Activated CD4-positive, alpha-beta T cell treated with anti-CD3 and anti-CD28 coated beads for 36 hours (primary cell): ENCODE measurements at regions not wholly inside any gene's neighbourhood (a gene's known extent, or its start where the extent isn't known, plus 50 kb on each side); places are given as distances from the start of the nearest gene placed in this dataset.

Experiments
- ATAC-seq: fragments of 200-7000 bp; cut with Tn5 transposase; one replicate; pipeline ENCODE4 v1.10.0; 2021; ENCODE audit warnings: mild to moderate bottlenecking, moderate library complexity
- CTCF ChIA-PET: fragments of 350-600 bp; sonication (Branson Sonifier 250); formaldehyde crosslinking; loops from one replicate; lab custom pipeline; 2021; ENCODE audit warnings: antibody characterized with exemption; lab: Charles Lee
- POLR2A ChIA-PET: fragments of 350-600 bp; sonication (Branson Sonifier 250); formaldehyde crosslinking; loops from one replicate; lab custom pipeline; 2021; ENCODE audit warnings: antibody characterized with exemption, inconsistent platforms; lab: Charles Lee
- DNase-seq: peaks from one replicate; pipeline ENCODE4 v3.0.0-alpha.2; 2020
- H3K27ac Mint-ChIP-seq: one replicate; pipeline ENCODE4 v1.8.0; 2021; ENCODE audit warnings: mixed read lengths
- H3K27me3 Mint-ChIP-seq: one replicate; pipeline ENCODE4 v1.8.0; 2021; ENCODE audit warnings: mixed read lengths
- H3K36me3 Mint-ChIP-seq: one replicate; pipeline ENCODE4 v1.8.0; 2021; ENCODE audit warnings: low read depth, mixed read lengths
- H3K4me1 Mint-ChIP-seq: one replicate; pipeline ENCODE4 v1.8.0; 2021; ENCODE audit warnings: mixed read lengths
- H3K4me3 Mint-ChIP-seq: one replicate; pipeline ENCODE4 v1.8.0; 2021; ENCODE audit warnings: mild to moderate bottlenecking, moderate library complexity, mixed read lengths
- H3K9me3 Mint-ChIP-seq: one replicate; pipeline ENCODE4 v1.8.0; 2021; ENCODE audit warnings: low read depth, mixed read lengths
- intact Hi-C, 2 experiments: fragments of 100-400 bp; cut with DNase I in 1 of 2; cut with micrococcal nuclease in 1 of 2; formaldehyde crosslinking; loops; one replicate each; pipeline versions ENCODE4 v1.14.2 to v1.15.1; 2022 to 2024; cut with DNase I, micrococcal nuclease

DNA sequence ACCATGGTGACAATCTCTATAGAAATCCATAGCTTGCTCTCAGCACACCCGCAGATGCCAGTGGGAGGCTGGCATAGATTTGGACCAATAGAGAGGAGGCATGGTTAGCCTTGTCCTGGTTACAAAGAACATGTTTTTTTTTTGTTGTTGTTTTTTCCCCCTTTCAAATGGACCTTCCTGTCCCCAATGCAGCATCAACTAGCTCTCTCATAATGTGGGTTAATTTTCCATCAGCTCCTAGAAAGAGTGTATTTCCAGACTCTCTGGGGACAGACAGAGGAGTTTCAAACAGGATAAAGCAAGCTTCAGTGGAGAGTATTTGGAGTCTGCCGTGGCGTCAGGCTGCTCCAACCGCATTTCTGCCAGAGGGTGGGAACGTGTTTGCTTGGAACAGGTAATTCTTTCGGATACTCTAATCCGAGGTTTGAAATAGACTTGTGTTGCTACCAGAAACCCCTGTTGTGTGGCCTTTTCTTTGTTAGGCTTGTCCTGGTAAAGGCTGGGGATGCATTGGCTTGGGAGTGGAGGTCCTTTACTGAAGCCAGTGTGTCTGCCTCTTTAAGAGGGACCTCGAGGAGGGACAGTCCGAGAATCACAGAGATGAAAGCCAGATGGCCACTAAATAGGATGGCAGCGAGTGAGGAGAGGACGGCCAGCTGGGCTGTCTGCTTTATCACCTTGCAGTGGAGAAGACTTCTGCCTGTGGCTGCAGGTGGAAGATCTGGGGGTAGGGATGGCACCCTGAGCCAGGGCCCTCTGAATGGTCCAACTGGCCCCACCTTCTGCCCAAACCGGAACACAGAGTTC lies 130.5 kb upstream of the CPEB4 start:
- DNase-seq (no peak), ATAC-seq (no peak)
- Mint-ChIP-seq H3K4me1 (no peaks in the 10 kb centered on the region), H3K36me3 (no peaks in the 10 kb centered on the region), H3K27me3 (no peaks in the 10 kb centered on the region), H3K9me3 (no peaks in the 10 kb centered on the region), H3K27ac (no peak overlapping the region), H3K4me3 (no peak overlapping the region)
- POLR2A ChIA-PET: no interaction called here
- intact Hi-C loops: no loop called here
- CTCF ChIA-PET: no interaction called here

DNA sequence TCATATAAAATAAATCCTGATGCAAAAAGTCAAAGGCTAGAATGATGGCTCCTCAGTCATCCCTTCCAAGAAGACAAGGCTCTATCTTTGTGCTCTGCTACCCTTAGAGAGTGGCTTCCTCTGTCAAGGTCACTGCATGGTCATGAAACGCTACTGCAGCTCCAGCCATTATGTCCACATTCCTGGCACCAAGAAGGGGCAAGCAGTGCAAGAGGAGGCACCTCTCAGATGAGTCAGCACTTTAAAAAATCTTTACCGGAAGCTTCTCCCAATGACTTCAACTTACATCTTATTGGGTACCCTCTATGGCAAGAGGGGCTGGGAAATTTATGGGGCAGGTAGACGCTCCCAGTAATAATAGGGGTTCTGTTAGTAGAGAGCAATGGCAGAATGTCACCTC lies 129.5 kb upstream of the CPEB4 start:
- H3K4me3 Mint-ChIP-seq: no peak overlapping the region
- ATAC-seq (no peak), DNase-seq (no peak)
- no peaks in the 10 kb centered on the region for H3K4me1 Mint-ChIP-seq
- no peaks in the 10 kb centered on the region for H3K36me3 Mint-ChIP-seq
- no peaks in the 10 kb centered on the region for H3K27me3 Mint-ChIP-seq
- ChIA-PET POLR2A (no interaction called here), CTCF (no interaction called here)
- H3K27ac Mint-ChIP-seq: no peak overlapping the region
- H3K9me3 Mint-ChIP-seq: no peaks in the 10 kb centered on the region
- intact Hi-C loops: no loop called here

GRCh38 chr5:173759691-173760090 lies 128.5 kb upstream of the CPEB4 start:
- CTCF ChIA-PET: no interaction called here
- Mint-ChIP-seq H3K4me1 (no peaks in the 10 kb centered on the region), H3K9me3 (no peaks in the 10 kb centered on the region), H3K4me3 (no peak overlapping the region), H3K27me3 (no peaks in the 10 kb centered on the region), H3K27ac (no peak overlapping the region), H3K36me3 (no peaks in the 10 kb centered on the region)
- ATAC-seq: no peak
- intact Hi-C loops: loop anchor here in 1 of 2 experiments (10.0 kb wide), 1 partner anchor 215 kb away; no protein-coding TSS in a partner anchor
- POLR2A ChIA-PET: no interaction called here
- DNase-seq: no peak

DNA sequence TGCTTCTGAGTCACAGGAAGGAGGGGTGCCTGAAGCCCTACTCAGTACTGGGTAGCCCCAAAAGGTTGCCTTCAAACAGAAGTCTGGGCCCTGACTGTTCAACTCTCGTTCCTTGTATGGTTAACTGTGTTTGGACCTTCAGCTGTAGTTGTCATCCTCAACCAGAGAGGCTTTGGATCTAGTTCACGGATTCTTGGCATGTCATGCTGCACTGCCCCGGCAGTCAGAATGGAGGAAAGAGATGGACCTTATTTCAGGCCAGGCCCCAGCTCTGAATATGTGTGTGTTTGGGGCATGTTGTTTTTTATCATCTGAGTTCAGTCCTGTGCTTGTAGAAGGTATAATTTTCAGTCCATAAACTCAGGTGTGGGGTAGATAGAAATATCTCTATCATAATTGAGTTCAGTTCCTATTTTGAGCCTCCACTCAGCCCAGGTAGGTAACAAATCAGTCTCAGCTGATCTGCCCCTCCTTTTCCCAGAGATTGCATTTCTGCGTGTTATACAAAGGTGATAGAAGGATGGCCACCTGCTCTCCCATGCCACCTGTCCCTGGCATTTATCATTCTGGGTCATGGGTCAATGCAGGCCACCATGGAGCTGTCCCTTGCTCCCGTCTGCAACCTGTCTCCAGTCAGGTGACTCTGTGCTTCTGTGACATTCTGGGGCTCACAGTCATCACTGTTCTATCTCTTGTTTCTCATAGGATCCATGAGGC lies 127.5 kb upstream of the CPEB4 start:
- H3K27me3 Mint-ChIP-seq: no peaks in the 10 kb centered on the region
- H3K4me1 Mint-ChIP-seq: no peaks in the 10 kb centered on the region
- no peak overlapping the region for H3K4me3 Mint-ChIP-seq
- ATAC-seq (no peak), DNase-seq (no peak)
- CTCF ChIA-PET: interaction anchor here (0.6 kb wide), 1 partner anchor 11 kb away, joined by 3 read pairs; no protein-coding TSS in a partner anchor
- intact Hi-C loops: loop anchor here in 1 of 2 experiments (10.0 kb wide), 1 partner anchor 214 kb away; no protein-coding TSS in a partner anchor
- H3K27ac Mint-ChIP-seq: no peak overlapping the region
- POLR2A ChIA-PET: no interaction called here
- no peaks in the 10 kb centered on the region for H3K9me3 Mint-ChIP-seq
- H3K36me3 Mint-ChIP-seq: no peaks in the 10 kb centered on the region

- POLR2A ChIA-PET: no interaction called here
- ATAC-seq (no peak), DNase-seq (no peak)
- Mint-ChIP-seq H3K9me3 (no peaks in the 10 kb centered on the region), H3K4me3 (no peak overlapping the region), H3K4me1 (no peaks in the 10 kb centered on the region), H3K36me3 (no peaks in the 10 kb centered on the region), H3K27ac (no peak overlapping the region), H3K27me3 (no peaks in the 10 kb centered on the region)
- intact Hi-C loops: loop anchor here in 1 of 2 experiments (10.0 kb wide), 1 partner anchor 214 kb away; no protein-coding TSS in a partner anchor
- CTCF ChIA-PET: interaction anchor here (0.6 kb wide), 1 partner anchor 10 kb away, joined by 3 read pairs; no protein-coding TSS in a partner anchor
Observed at GRCh38 chr5:173761178-173761513, 127.0 kb upstream of the CPEB4 start.

DNA sequence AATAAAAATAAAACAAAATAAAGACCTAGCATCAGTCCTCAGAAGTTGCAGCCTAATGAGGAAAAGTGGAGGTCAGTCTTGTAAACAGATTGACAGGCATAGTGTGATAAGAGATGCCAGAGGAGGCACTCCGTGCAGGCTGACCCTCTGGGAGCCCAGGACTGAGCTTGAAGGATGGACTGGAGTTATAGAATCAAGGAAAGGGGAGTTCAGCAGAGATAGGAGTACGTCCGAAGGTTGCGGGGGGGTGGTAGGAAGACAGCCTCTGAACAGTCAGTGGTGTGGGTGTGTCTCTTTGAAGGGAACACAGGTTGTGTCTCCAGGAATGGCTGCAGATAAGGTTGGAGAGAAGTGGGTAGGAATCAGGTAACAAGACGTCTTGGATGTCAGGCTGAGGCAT lies 126.1 kb upstream of the CPEB4 start:
- no peak overlapping the region for H3K4me3 Mint-ChIP-seq

DNA sequence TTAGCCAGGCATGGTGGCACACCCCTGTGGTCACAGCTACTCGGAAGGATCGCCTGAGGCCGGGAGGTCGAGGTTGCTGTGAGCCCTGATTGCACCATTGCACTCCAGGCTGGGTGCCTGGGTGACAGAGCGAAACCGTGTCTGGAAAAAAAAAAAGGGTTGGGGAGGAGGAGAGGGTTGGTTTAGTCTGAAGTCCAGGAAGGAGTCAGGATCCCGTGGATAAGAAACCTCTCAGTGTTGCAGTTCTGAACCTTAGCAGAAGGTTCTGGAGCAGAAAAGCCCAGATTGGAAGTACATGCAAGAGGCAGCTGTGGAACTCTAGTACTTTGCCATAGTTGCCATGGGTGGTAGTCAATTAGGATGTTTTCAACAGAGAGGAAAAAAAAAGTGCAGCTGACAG lies 125.2 kb upstream of the CPEB4 start:
- intact Hi-C loops: loop anchor here in 1 of 2 experiments (10.0 kb wide), 1 partner anchor 212 kb away; no protein-coding TSS in a partner anchor
- Mint-ChIP-seq H3K4me3 (no peak overlapping the region), H3K4me1 (no peaks in the 10 kb centered on the region), H3K27ac (no peak overlapping the region), H3K27me3 (no peaks in the 10 kb centered on the region), H3K9me3 (no peaks in the 10 kb centered on the region), H3K36me3 (no peaks in the 10 kb centered on the region)
- no peak for ATAC-seq
- CTCF ChIA-PET: interaction anchor here (0.8 kb wide), 1 partner anchor 217 kb away, joined by 4 read pairs; no protein-coding TSS in a partner anchor
- DNase-seq: no peak
- POLR2A ChIA-PET: no interaction called here

More for the DNA sequence above, 126.1 kb upstream of the CPEB4 start:
- POLR2A ChIA-PET: no interaction called here
- no peaks in the 10 kb centered on the region for H3K9me3 Mint-ChIP-seq
- ATAC-seq (no peak), DNase-seq (no peak)
- intact Hi-C loops: loop anchor here in 1 of 2 experiments (10.0 kb wide), 1 partner anchor 213 kb away; no protein-coding TSS in a partner anchor
- no peak overlapping the region for H3K27ac Mint-ChIP-seq
- CTCF ChIA-PET: interaction anchor here (0.8 kb wide), 1 partner anchor 217 kb away, joined by 4 read pairs; no protein-coding TSS in a partner anchor
- no peaks in the 10 kb centered on the region for H3K27me3 Mint-ChIP-seq
- no peaks in the 10 kb centered on the region for H3K4me1 Mint-ChIP-seq
- no peaks in the 10 kb centered on the region for H3K36me3 Mint-ChIP-seq

DNA sequence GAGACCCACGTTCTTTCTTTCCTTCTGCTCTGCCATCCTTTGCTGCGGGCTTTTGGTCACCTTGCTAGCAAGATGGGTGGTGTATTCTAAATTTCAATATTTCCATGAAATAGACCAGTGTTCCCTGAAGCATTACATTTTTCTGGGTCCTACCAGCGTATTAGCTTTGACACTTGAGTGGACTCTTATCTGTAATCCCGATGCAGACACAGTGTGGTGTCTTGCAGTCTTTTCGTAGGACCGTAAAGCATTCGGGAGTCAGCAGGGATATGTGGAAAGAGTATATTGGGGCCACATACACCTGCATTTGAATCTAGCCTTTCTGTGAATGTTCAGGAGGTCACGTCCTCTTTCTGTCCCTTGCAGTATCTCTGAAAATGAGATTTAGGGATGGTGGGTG lies 124.7 kb upstream of the CPEB4 start:
- H3K4me1 Mint-ChIP-seq: no peaks in the 10 kb centered on the region
- no peaks in the 10 kb centered on the region for H3K36me3 Mint-ChIP-seq
- no peaks in the 10 kb centered on the region for H3K27me3 Mint-ChIP-seq
- no peak overlapping the region for H3K27ac Mint-ChIP-seq
- H3K4me3 Mint-ChIP-seq: no peak overlapping the region
- ChIA-PET POLR2A (no interaction called here), CTCF (no interaction called here)
- intact Hi-C loops: loop anchor here in 1 of 2 experiments (10.0 kb wide), 1 partner anchor 211 kb away; no protein-coding TSS in a partner anchor
- DNase-seq: no peak
- no peak for ATAC-seq
- H3K9me3 Mint-ChIP-seq: no peaks in the 10 kb centered on the region

DNA sequence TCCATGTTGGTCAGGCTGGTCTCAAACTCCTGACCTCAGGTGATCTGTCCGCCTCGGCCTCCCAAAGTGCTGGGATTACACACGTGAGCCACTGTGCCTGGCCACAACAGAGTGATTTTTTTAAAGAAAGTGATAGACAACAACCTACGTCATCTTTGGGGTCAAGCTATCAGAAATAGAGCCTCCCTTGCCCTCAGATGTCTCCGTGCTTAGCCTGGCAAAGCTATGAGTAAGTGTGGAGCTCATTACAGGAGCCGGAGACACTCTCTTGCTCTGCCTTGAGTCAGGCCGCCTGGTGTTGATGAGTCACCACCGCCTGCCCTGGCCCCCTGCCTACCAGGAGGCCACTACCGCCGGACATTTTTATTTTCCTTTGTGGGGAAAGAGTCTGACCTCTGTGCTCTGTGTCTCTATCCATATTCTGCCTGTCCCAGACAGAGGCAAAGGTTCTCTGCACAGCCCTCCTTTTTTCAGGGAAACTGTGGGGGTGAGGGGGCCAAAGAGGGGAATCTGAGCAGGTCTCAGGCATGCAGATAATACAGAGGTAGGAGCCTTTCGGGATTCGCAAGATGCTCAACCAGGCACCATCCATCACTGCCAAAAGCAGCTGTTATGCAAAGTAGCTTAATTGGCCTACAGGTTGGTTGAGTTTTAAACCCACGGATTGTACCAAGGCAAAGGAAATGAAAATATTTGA lies 123.7 kb upstream of the CPEB4 start:
- Mint-ChIP-seq H3K36me3 (no peaks in the 10 kb centered on the region), H3K9me3 (no peaks in the 10 kb centered on the region), H3K4me1 (no peaks in the 10 kb centered on the region), H3K27me3 (no peaks in the 10 kb centered on the region), H3K4me3 (no peak overlapping the region), H3K27ac (no peak overlapping the region)
- ChIA-PET CTCF (no interaction called here), POLR2A (no interaction called here)
- ATAC-seq (no peak), DNase-seq (no peak)
- intact Hi-C loops: loop anchor here in 1 of 2 experiments (10.0 kb wide), 1 partner anchor 210 kb away; no protein-coding TSS in a partner anchor

GRCh38 chr5:173765029-173765644 lies 123.0 kb upstream of the CPEB4 start:
- CTCF ChIA-PET: no interaction called here
- DNase-seq: no peak
- Mint-ChIP-seq H3K27ac (no peak overlapping the region), H3K4me3 (no peak overlapping the region), H3K9me3 (no peaks in the 10 kb centered on the region), H3K27me3 (no peaks in the 10 kb centered on the region), H3K36me3 (no peaks in the 10 kb centered on the region), H3K4me1 (no peaks in the 10 kb centered on the region)
- ATAC-seq: no peak
- intact Hi-C loops: loop anchor here in 1 of 2 experiments (10.0 kb wide), 1 partner anchor 210 kb away; no protein-coding TSS in a partner anchor
- POLR2A ChIA-PET: no interaction called here

DNA sequence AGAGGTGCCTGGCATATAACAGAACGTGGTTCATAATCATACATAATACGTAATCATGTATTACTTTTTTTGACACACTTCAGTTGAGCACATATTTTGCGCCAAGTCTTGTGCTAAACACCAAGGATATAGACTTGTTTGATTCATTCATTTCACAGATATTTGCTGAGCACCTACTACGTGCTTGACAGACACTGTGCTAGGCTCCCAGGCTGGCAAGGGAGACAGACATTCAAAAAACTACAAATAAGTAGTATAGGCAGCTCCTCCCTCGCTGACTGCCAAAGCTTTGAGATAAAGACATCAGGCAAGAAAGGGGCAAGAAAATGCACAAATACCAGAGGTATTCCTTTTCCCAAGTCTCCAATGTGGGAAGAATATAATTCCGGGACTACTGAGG lies 122.5 kb upstream of the CPEB4 start:
- Mint-ChIP-seq H3K4me1 (no peaks in the 10 kb centered on the region), H3K9me3 (no peaks in the 10 kb centered on the region), H3K4me3 (no peak overlapping the region), H3K27ac (no peak overlapping the region), H3K27me3 (no peaks in the 10 kb centered on the region), H3K36me3 (no peaks in the 10 kb centered on the region)
- DNase-seq (no peak), ATAC-seq (no peak)
- ChIA-PET CTCF (no interaction called here), POLR2A (no interaction called here)
- intact Hi-C loops: loop anchor here in 1 of 2 experiments (10.0 kb wide), 1 partner anchor 209 kb away; no protein-coding TSS in a partner anchor
